Left lung (tissue), 4 donors: ENCODE measurements at regions not wholly inside any gene's neighbourhood (a gene's known extent, or its start where the extent isn't known, plus 50 kb on each side); places are given as distances from the start of the nearest gene placed in this dataset.

Experiments
- ATAC-seq: fragments of 200-7000 bp; cut with Tn5 transposase; one replicate; pipeline ENCODE4 v1.9.1; 2020; ENCODE audit warnings: moderate library complexity
- DNase-seq, 4 donors: peaks; one replicate each; pipeline ENCODE4 v3.0.0-alpha.2; 2013 to 2020
- H3K27ac ChIP-seq, 2 donors: fragments of 200-600 bp; sonication (generic) in 1 of 2; one replicate each; pipeline versions ENCODE4 v1.5.0 to v1.8.0; 2020 to 2021
- H3K27me3 ChIP-seq, 2 donors: fragments of 200-600 bp; sonication (generic) in 1 of 2; one replicate each; pipeline versions ENCODE4 v1.5.0 to v1.8.0; 2020 to 2021
- H3K36me3 ChIP-seq, 2 donors: fragments of 200-600 bp; sonication (generic) in 1 of 2; one replicate each; pipeline versions ENCODE4 v1.5.0 to v1.8.0; 2020 to 2021
- H3K4me1 ChIP-seq, 2 donors: fragments of 200-600 bp; one replicate each; pipeline ENCODE4 v1.8.0; 2021
- H3K4me3 ChIP-seq, 2 donors: fragments of 200-600 bp; sonication (generic) in 1 of 2; one replicate each; pipeline versions ENCODE4 v1.5.0 to v1.8.0; 2020 to 2021; ENCODE audit warnings: mild to moderate bottlenecking in 1 of 2
- H3K9me3 ChIP-seq, 2 donors: fragments of 200-600 bp; sonication (generic) in 1 of 2; one replicate each; pipeline versions ENCODE4 v1.5.0 to v1.8.0; 2020 to 2021
- intact Hi-C, 2 donors: fragments of 100-400 bp; cut with DNase I; formaldehyde crosslinking; loops; one replicate each; pipeline versions ENCODE4 v1.11.2 to v1.14.2; 2022
- TF ChIP-seq, protein P1 (sequence below), 2 donors: fragments of 200-600 bp; sonication (generic) in 1 of 2; IDR thresholded peaks; one replicate each; pipeline versions ENCODE4 v1.5.0 to v1.8.0; 2021; ENCODE audit warnings: antibody characterized with exemption in 2 of 2
- donor health status: DM: no; HTN: yes; CAD: no.
- donor health status: DM: no; HTN: no; CAD: no.

GRCh38 chr5:54852007-54852406 lies 133.4 kb downstream of the ESM1 start:
- Histone ChIP-seq H3K27me3 (no peaks in the 10 kb centered on the region), H3K36me3 (no peaks in the 10 kb centered on the region), H3K9me3 (peaks cover 0 to 4% of the 10 kb centered on the region in 2 donors), H3K4me1 (no peaks in the 10 kb centered on the region), H3K27ac (no peak overlapping the region), H3K4me3 (no peak overlapping the region)
- DNase-seq (no peak), ATAC-seq (no peak)
- intact Hi-C loops: no loop called here
- TF ChIP-seq, protein P1, sequence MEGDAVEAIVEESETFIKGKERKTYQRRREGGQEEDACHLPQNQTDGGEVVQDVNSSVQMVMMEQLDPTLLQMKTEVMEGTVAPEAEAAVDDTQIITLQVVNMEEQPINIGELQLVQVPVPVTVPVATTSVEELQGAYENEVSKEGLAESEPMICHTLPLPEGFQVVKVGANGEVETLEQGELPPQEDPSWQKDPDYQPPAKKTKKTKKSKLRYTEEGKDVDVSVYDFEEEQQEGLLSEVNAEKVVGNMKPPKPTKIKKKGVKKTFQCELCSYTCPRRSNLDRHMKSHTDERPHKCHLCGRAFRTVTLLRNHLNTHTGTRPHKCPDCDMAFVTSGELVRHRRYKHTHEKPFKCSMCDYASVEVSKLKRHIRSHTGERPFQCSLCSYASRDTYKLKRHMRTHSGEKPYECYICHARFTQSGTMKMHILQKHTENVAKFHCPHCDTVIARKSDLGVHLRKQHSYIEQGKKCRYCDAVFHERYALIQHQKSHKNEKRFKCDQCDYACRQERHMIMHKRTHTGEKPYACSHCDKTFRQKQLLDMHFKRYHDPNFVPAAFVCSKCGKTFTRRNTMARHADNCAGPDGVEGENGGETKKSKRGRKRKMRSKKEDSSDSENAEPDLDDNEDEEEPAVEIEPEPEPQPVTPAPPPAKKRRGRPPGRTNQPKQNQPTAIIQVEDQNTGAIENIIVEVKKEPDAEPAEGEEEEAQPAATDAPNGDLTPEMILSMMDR (IDR thresholded peaks at IDR 0.05): no peak

GRCh38 chr5:54851449-54851848 lies 133.9 kb downstream of the ESM1 start:
- intact Hi-C loops: no loop called here
- TF ChIP-seq, protein P1 (IDR thresholded peaks at IDR 0.05): no peak
- ATAC-seq: no peak
- Histone ChIP-seq H3K9me3 (no peaks in the 10 kb centered on the region), H3K4me1 (no peaks in the 10 kb centered on the region), H3K27ac (no peak overlapping the region), H3K36me3 (no peaks in the 10 kb centered on the region), H3K27me3 (no peaks in the 10 kb centered on the region), H3K4me3 (no peak overlapping the region)
- no peak for DNase-seq

GRCh38 chr5:54848581-54848980 lies 136.8 kb downstream of the ESM1 start:
- Histone ChIP-seq H3K27me3 (no peaks in the 10 kb centered on the region), H3K36me3 (no peaks in the 10 kb centered on the region), H3K4me3 (no peak overlapping the region), H3K27ac (no peak overlapping the region), H3K4me1 (peaks cover 0 to 12% of the 10 kb centered on the region in 2 donors), H3K9me3 (no peaks in the 10 kb centered on the region)
- no peak for ATAC-seq
- DNase-seq: no peak
- intact Hi-C loops: loop anchor here in 1 of 2 donors (10.0 kb wide), 1 partner anchor 334 kb away; the partner anchor contains the start of gene SNX18
- TF ChIP-seq, protein P1 (IDR thresholded peaks at IDR 0.05): no peak

DNA sequence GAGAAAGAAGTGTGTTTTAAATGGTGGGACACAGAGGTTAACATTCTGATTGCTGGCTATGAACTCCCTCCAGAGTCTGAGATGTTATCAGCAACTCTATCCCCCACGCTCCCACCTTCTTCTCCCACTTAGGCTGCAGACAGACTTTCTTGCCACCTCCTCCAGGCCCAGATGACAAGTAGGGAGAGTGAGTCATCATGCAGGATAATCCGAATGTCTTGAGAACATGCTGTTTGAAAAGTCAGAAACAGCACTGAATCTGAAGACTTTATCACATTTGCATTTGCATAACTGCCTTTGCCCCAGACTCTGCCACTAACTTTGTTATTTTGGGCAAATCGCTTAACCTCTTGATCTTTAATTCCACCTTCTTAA lies 139.8 kb downstream of the ESM1 start:
- TF ChIP-seq, protein P1 (IDR thresholded peaks at IDR 0.05): no peak

GRCh38 chr5:54844905-54845566 lies 140.4 kb downstream of the ESM1 start:
- H3K27ac ChIP-seq: peak overlapping the region in 1 of 2 donors; percentile 26
- no peaks in the 10 kb centered on the region for H3K9me3 ChIP-seq
- DNase-seq: peak in 2 of 4 donors; percentile 53 to 60
- no peaks in the 10 kb centered on the region for H3K27me3 ChIP-seq
- H3K36me3 ChIP-seq: no peaks in the 10 kb centered on the region
- peak; percentile 54 for ATAC-seq
- TF ChIP-seq, protein P1 (IDR thresholded peaks at IDR 0.05): peak; percentile 70 to 71
- intact Hi-C loops: loop anchor here (5.0 to 10.0 kb wide), 2 partner anchors 328 to 330 kb away; partner anchors contain the start of gene SNX18 (in 2 of the 2)
- H3K4me3 ChIP-seq: peak overlapping the region in 1 of 2 donors; percentile 2
- peaks cover 0 to 12% of the 10 kb centered on the region in 2 donors for H3K4me1 ChIP-seq

More for the DNA sequence above, 139.8 kb downstream of the ESM1 start:
- DNase-seq (no peak), ATAC-seq (no peak)
- no peak overlapping the region for H3K27ac ChIP-seq
- no peaks in the 10 kb centered on the region for H3K27me3 ChIP-seq
- H3K4me3 ChIP-seq: no peak overlapping the region
- H3K36me3 ChIP-seq: no peaks in the 10 kb centered on the region
- intact Hi-C loops: loop anchor here in 1 of 2 donors (10.0 kb wide), 1 partner anchor 331 kb away; the partner anchor contains the start of gene SNX18
- H3K9me3 ChIP-seq: no peaks in the 10 kb centered on the region
- peaks cover 0 to 12% of the 10 kb centered on the region in 2 donors for H3K4me1 ChIP-seq
